Brain microvascular endothelial cell (primary cell): ENCODE measurements at regions not wholly inside any gene's neighbourhood (a gene's known extent, or its start where the extent isn't known, plus 50 kb on each side); places are given as distances from the start of the nearest gene placed in this dataset.

Experiments
- DNase-seq: peaks from one replicate; pipeline ENCODE4 v3.0.0-alpha.2; 2020
- H3K27ac ChIP-seq: fragments of 250-450 bp; sonication (Bioruptor Pico); 2 replicates; pipeline ENCODE4 v1.5.1; 2020; ENCODE audit warnings: mild to moderate bottlenecking, moderate library complexity
- H3K27me3 ChIP-seq: fragments of 250-450 bp; sonication (Bioruptor Pico); replicated peaks from 2 replicates; pipeline ENCODE4 v1.5.1; 2020; ENCODE audit warnings: mild to moderate bottlenecking
- H3K36me3 ChIP-seq: fragments of 250-450 bp; sonication (Bioruptor Pico); replicated peaks from 2 replicates; pipeline ENCODE4 v1.5.1; 2020; ENCODE audit warnings: mild to moderate bottlenecking
- H3K4me3 ChIP-seq: 2 replicates; pipeline ENCODE4 v1.5.1; 2011; ENCODE audit warnings: low read depth, mild to moderate bottlenecking, control low read depth, low read length, moderate library complexity
- CTCF ChIP-seq: IDR thresholded peaks from 2 replicates; pipeline ENCODE4 v1.5.1; 2011; ENCODE audit warnings: low read depth, mild to moderate bottlenecking, moderate library complexity, low read length, control low read depth, inconsistent platforms; ENCODE audit errors: missing control alignments
- in situ Hi-C: cut with HindIII; loops from 2 replicates; pipeline ENCODE4 v1.10.0; 2017; ENCODE audit warnings: low sequenced_read_pairs, low pct_ligation_motif_present

- DNase-seq = no peak
- no peaks in the 10 kb centered on the region for H3K27me3 ChIP-seq
- no peak overlapping the region for H3K27ac ChIP-seq
- no peaks in the 10 kb centered on the region for H3K36me3 ChIP-seq
- TF ChIP-seq CTCF = no peak
- no peak overlapping the region for H3K4me3 ChIP-seq
- in situ Hi-C loops = no loop called here
Measured at GRCh38 chr13:111551204-111551820, 230.9 kb downstream of the TEX29 start.

DNA sequence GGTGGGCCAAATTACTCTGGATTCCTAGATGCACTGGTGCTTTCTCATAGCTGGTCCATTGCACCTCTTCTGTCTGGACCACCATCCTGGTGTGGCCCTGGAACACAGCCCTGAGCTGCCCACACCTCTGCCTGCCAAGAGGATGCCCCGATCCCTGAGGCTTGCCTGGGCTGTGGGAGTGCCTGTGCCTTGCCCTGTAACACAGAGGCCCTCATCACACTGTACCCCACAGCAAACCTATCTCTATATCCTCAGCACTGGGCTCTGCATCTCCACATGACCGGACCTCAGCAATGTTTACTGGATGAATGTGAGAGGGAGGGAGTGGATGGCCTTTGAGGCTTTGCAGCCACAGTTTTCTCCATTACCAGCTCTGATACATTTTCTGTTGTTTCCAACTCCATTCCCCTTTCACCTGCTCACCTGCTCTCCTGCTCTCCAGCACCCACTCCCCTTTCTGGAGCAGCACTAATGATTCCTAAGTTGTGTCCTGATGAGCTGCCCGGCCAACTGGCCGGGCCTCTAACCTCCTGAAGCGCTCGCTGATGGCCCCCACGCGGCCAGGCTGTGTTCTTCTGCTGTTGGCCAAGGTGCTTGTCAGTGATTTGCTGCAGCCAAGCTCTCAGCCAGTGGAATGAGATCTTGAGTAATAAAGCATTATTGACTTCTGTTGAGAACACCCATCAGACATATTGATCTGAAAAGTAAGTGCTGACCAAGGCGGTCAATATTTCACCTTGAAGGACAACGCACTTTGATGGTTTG is 232.6 kb downstream of the TEX29 start:
- Histone ChIP-seq H3K36me3 (no peaks in the 10 kb centered on the region), H3K4me3 (no peak overlapping the region), H3K27me3 (no peaks in the 10 kb centered on the region), H3K27ac (no peak overlapping the region)
- TF ChIP-seq CTCF = no peak
- in situ Hi-C loops = no loop called here
- DNase-seq = no peak

GRCh38 chr13:111554539-111555267 is 234.3 kb downstream of the TEX29 start:
- no peak for TF ChIP-seq CTCF
- no peak overlapping the region for H3K4me3 ChIP-seq

DNA sequence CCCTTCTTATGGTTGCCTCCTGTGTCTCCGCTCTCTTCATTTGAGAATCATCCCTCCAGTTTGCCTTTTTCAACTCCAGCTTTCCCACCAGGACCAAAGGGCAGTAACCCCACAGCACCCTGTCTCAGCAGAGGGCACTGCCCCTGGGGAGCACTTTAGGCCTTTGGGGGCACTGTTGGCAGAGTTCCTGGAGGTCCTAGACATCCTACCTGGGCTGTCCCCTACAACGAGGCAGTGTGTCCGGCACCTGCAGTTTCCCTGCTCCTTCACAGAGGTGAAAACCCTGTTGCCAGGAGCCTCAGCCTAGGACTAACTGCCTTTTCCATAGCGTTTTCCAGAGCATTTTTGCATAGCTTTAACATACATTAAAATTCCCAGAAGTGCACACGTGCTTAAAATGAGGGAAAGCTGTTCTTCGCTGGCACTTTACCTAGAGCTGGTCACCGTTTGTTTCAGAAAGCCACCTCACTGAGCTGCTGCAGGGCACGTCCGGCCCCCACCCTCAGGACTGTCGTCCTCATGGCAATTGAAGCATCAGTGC is 234.9 kb downstream of the TEX29 start:
- TF ChIP-seq CTCF = no peak
- no peak for DNase-seq
- Histone ChIP-seq H3K4me3 (no peak overlapping the region), H3K27ac (no peak overlapping the region), H3K27me3 (no peaks in the 10 kb centered on the region), H3K36me3 (no peaks in the 10 kb centered on the region)
- in situ Hi-C loops = no loop called here

More at GRCh38 chr13:111554539-111555267, 234.3 kb downstream of the TEX29 start:
- no peaks in the 10 kb centered on the region for H3K27me3 ChIP-seq
- in situ Hi-C loops = no loop called here
- H3K36me3 ChIP-seq = no peaks in the 10 kb centered on the region
- H3K27ac ChIP-seq = no peak overlapping the region
- no peak for DNase-seq

- H3K27ac ChIP-seq = no peak overlapping the region
- no peaks in the 10 kb centered on the region for H3K36me3 ChIP-seq
- no peak for DNase-seq
- TF ChIP-seq CTCF = no peak
- in situ Hi-C loops = no loop called here
- no peak overlapping the region for H3K4me3 ChIP-seq
- H3K27me3 ChIP-seq = no peaks in the 10 kb centered on the region
Measured at GRCh38 chr13:111555903-111556302, 235.5 kb downstream of the TEX29 start.
